ENCODE measurements at regions not wholly inside any gene's neighbourhood (a gene's known extent, or its start where the extent isn't known, plus 50 kb on each side); places are given as distances from the start of the nearest gene placed in this dataset.
"Not testable (repeated sequence)": the region's sequence is repeated elsewhere in the genome, so short reads cannot be mapped to it uniquely, and the experiment has no call there.

- Histone ChIP-seq H3K4me1 (ENCODE audit: low read depth) (no peaks in the 10 kb centered on the region), H3K36me3 (ENCODE audit: low read depth) (no peaks in the 10 kb centered on the region), H3K4me3 (no peak overlapping the region), H3K9me3 (no peaks in the 10 kb centered on the region)
- ATAC-seq (no peak), DNase-seq (no peak)
- intact Hi-C loops (cut with DNase I, micrococcal nuclease), result no loop called here
- no peak for TF ChIP-seq CTCF (IDR thresholded peaks at IDR 0.05)
These were observed 739.1 kb upstream of the DIAPH2 start for GRCh38 chrX:95945528-95945927.

GRCh38 chrX:95949588-95949987, 735.1 kb upstream of the DIAPH2 start:
- Histone ChIP-seq H3K9me3 (no peaks in the 10 kb centered on the region), H3K4me1 (ENCODE audit: low read depth) (no peaks in the 10 kb centered on the region), H3K4me3 (no peak overlapping the region), H3K36me3 (ENCODE audit: low read depth) (no peaks in the 10 kb centered on the region)
- TF ChIP-seq CTCF (IDR thresholded peaks at IDR 0.05), result no peak
- ATAC-seq (no peak), DNase-seq (no peak)
- intact Hi-C loops (cut with DNase I, micrococcal nuclease), result no loop called here

- no peaks in the 10 kb centered on the region for H3K9me3 ChIP-seq
- ATAC-seq (peak; percentile 40), DNase-seq (no peak)
- intact Hi-C loops (cut with DNase I, micrococcal nuclease), result no loop called here
- H3K4me1 ChIP-seq (ENCODE audit: low read depth), result no peaks in the 10 kb centered on the region
- no peak overlapping the region for H3K4me3 ChIP-seq
- no peaks in the 10 kb centered on the region for H3K36me3 ChIP-seq (ENCODE audit: low read depth)
- no peak for TF ChIP-seq CTCF (IDR thresholded peaks at IDR 0.05)
These were observed 734.0 kb upstream of the DIAPH2 start for GRCh38 chrX:95950679-95951078.

GRCh38 chrX:95953564-95953963, 731.1 kb upstream of the DIAPH2 start:
- Histone ChIP-seq H3K9me3 (no peaks in the 10 kb centered on the region), H3K36me3 (ENCODE audit: low read depth) (no peaks in the 10 kb centered on the region), H3K4me1 (ENCODE audit: low read depth) (no peaks in the 10 kb centered on the region), H3K4me3 (no peak overlapping the region)
- intact Hi-C loops (cut with DNase I, micrococcal nuclease), result no loop called here
- no peak for ATAC-seq
- TF ChIP-seq CTCF (IDR thresholded peaks at IDR 0.05), result no peak
- DNase-seq, result no peak

- no peak for TF ChIP-seq CTCF (IDR thresholded peaks at IDR 0.05)
- Histone ChIP-seq H3K4me3 (no peak overlapping the region), H3K36me3 (ENCODE audit: low read depth) (no peaks in the 10 kb centered on the region), H3K4me1 (ENCODE audit: low read depth) (no peaks in the 10 kb centered on the region), H3K9me3 (no peaks in the 10 kb centered on the region)
- DNase-seq (no peak), ATAC-seq (no peak)
- intact Hi-C loops (cut with DNase I, micrococcal nuclease), result no loop called here
These were observed 727.9 kb upstream of the DIAPH2 start for GRCh38 chrX:95956745-95957144.

GRCh38 chrX:95973456-95974095, 711.1 kb upstream of the DIAPH2 start:
- H3K9me3 ChIP-seq; H3K36me3 ChIP-seq (ENCODE audit: low read depth); ATAC-seq; intact Hi-C loops (cut with DNase I, micrococcal nuclease); DNase-seq; H3K4me1 ChIP-seq (ENCODE audit: low read depth); H3K4me3 ChIP-seq: not testable (repeated sequence)

Measured in mucosa of descending colon (tissue), 3 donors.